ENCODE measurements at regions not wholly inside any gene's neighbourhood (a gene's known extent, or its start where the extent isn't known, plus 50 kb on each side); places are given as distances from the start of the nearest gene placed in this dataset.

- Histone ChIP-seq H3K9me3 (peaks cover 0 to 8% (median 0%) of the 10 kb centered on the region in 11 donors), H3K4me1 (peaks cover 0 to 18% (median 0%) of the 10 kb centered on the region in 9 donors), H3K4me3 (no peak overlapping the region), H3K27ac (peak overlapping the region in 1 of 10 donors; percentile 80), H3K36me3 (no peaks in the 10 kb centered on the region), H3K27me3 (peaks cover 0 to 16% (median 7%) of the 10 kb centered on the region in 7 donors)
- no peak for ATAC-seq
- intact Hi-C loops (cut with DNase I) = no loop called here
- WGBS, 2 donors = 83 to 88% methylated on average over 9 of the region's 9 CpGs
- TF ChIP-seq CTCF (IDR thresholded peaks at IDR 0.05) = no peak
- DNase-seq = no peak
These were observed 90.0 kb upstream of the MYL10 start for GRCh38 chr7:101719123-101719470.

- no peak for ATAC-seq
- intact Hi-C loops (cut with DNase I) = no loop called here
- H3K9me3 ChIP-seq = peaks cover 0 to 9% (median 0%) of the 10 kb centered on the region in 11 donors
- no peak for DNase-seq
- H3K4me1 ChIP-seq = peaks cover 0 to 18% (median 0%) of the 10 kb centered on the region in 9 donors
- no peaks in the 10 kb centered on the region for H3K36me3 ChIP-seq
- H3K27me3 ChIP-seq = peaks cover 0 to 19% (median 7%) of the 10 kb centered on the region in 7 donors
- no peak overlapping the region for H3K27ac ChIP-seq
- no peak for TF ChIP-seq CTCF (IDR thresholded peaks at IDR 0.05)
- WGBS, 2 donors = 77 to 79% methylated on average over 5 of the region's 5 CpGs
- no peak overlapping the region for H3K4me3 ChIP-seq
These were observed 91.2 kb upstream of the MYL10 start for GRCh38 chr7:101720324-101720723.

GRCh38 chr7:101722247-101722646 lies 93.2 kb upstream of the MYL10 start:
- ATAC-seq = no peak
- no peak for TF ChIP-seq CTCF (IDR thresholded peaks at IDR 0.05)
- peaks cover 0 to 9% (median 0%) of the 10 kb centered on the region in 11 donors for H3K9me3 ChIP-seq
- intact Hi-C loops (cut with DNase I) = no loop called here
- 54 to 66% methylated on average over 21 of the region's 21 CpGs for WGBS, 2 donors
- no peaks in the 10 kb centered on the region for H3K36me3 ChIP-seq
- no peak for DNase-seq
- H3K27ac ChIP-seq = no peak overlapping the region
- H3K27me3 ChIP-seq = peaks cover 0 to 26% (median 7%) of the 10 kb centered on the region in 7 donors
- no peak overlapping the region for H3K4me3 ChIP-seq
- peaks cover 0 to 12% (median 0%) of the 10 kb centered on the region in 9 donors for H3K4me1 ChIP-seq

- peaks cover 0 to 18% (median 0%) of the 10 kb centered on the region in 7 donors for H3K27me3 ChIP-seq
- WGBS, 2 donors = 70 to 74% methylated on average over 1 of the region's 1 CpG
- no peak overlapping the region for H3K4me3 ChIP-seq
- H3K36me3 ChIP-seq = no peaks in the 10 kb centered on the region
- ATAC-seq (no peak), DNase-seq (no peak)
- peaks cover 0 to 9% (median 0%) of the 10 kb centered on the region in 11 donors for H3K9me3 ChIP-seq
- no peak for TF ChIP-seq CTCF (IDR thresholded peaks at IDR 0.05)
- H3K4me1 ChIP-seq = peaks cover 0 to 8% (median 0%) of the 10 kb centered on the region in 9 donors
- H3K27ac ChIP-seq = no peak overlapping the region
- intact Hi-C loops (cut with DNase I) = no loop called here
These were observed 93.6 kb upstream of the CUX1 start for GRCh38 chr7:101723835-101724234.
